Spleen (tissue), 11 donors: ENCODE measurements at regions not wholly inside any gene's neighbourhood (a gene's known extent, or its start where the extent isn't known, plus 50 kb on each side); places are given as distances from the start of the nearest gene placed in this dataset.

Experiments
- DNase-seq: peaks from one replicate; pipeline ENCODE4 v3.0.0-alpha.2; 2020
- H3K27ac ChIP-seq, 8 donors: fragments of 200-600 bp; sonication (generic) in 7 of 8; 1 replicate in 4 of 8; 2 replicates in 4 of 8; pipeline versions ENCODE4 v1.5.0 to v1.8.0; 2016 to 2021; ENCODE audit warnings: inconsistent platforms in 4 of 8, mild to moderate bottlenecking in 4 of 8, moderate library complexity in 1 of 8
- H3K27me3 ChIP-seq, 7 donors: fragments of 200-600 bp; sonication (generic) in 6 of 7; replicated peaks in 1 of 7; 1 replicate in 4 of 7; 2 replicates in 3 of 7; pipeline versions ENCODE4 v1.5.0 to v1.8.0; 2016 to 2021; ENCODE audit warnings: inconsistent platforms in 3 of 7, mild to moderate bottlenecking in 1 of 7
- H3K36me3 ChIP-seq, 6 donors: fragments of 200-600 bp; sonication (generic) in 5 of 6; 1 replicate in 4 of 6; 2 replicates in 2 of 6; pipeline versions ENCODE4 v1.5.0 to v1.8.0; 2016 to 2021; ENCODE audit warnings: inconsistent platforms in 2 of 6
- H3K4me1 ChIP-seq, 6 donors: fragments of 200-600 bp; sonication (generic) in 5 of 6; 1 replicate in 3 of 6; 2 replicates in 3 of 6; pipeline versions ENCODE4 v1.5.0 to v1.8.0; 2016 to 2021; ENCODE audit warnings: inconsistent platforms in 3 of 6
- H3K4me3 ChIP-seq, 8 donors: fragments of 200-600 bp; sonication (generic) in 7 of 8; 1 replicate in 4 of 8; 2 replicates in 4 of 8; pipeline versions ENCODE4 v1.5.0 to v1.8.0; 2016 to 2021; ENCODE audit warnings: inconsistent platforms in 4 of 8, mild to moderate bottlenecking in 4 of 8, moderate library complexity in 2 of 8
- H3K9me3 ChIP-seq, 8 donors: fragments of 200-600 bp; sonication (generic) in 7 of 8; 1 replicate in 4 of 8; 2 replicates in 4 of 8; pipeline versions ENCODE4 v1.5.0 to v1.8.0; 2016 to 2021; ENCODE audit warnings: inconsistent platforms in 4 of 8
- POLR2A ChIP-seq, 3 donors: fragments of 450-650 bp; IDR thresholded peaks; one replicate each; pipeline ENCODE4 v1.5.1; 2017; ENCODE audit warnings: antibody characterized with exemption in 3 of 3, mild to moderate bottlenecking in 1 of 3
- POLR2AphosphoS5 ChIP-seq, 3 donors: sonication (generic); formaldehyde crosslinking; IDR thresholded peaks; one replicate each; pipeline ENCODE4 v1.5.1; 2017; ENCODE audit warnings: antibody characterized with exemption in 3 of 3
- WGBS, 5 donors: extraction: QIAGEN DNeasy Blood & Tissue Kit in 3 of 5; methylation state at CpG; one replicate each; pipeline versions ENCODE4 v1.1.5 to v1.1.7; 2013 to 2018; 5-methylcytosine and 5-hydroxymethylcytosine counted together
- intact Hi-C: fragments of 100-400 bp; cut with DNase I; formaldehyde crosslinking; loops from one replicate; pipeline ENCODE4 v1.15.0; 2023; ENCODE audit warnings: low total_unique reads
- TF ChIP-seq, protein P1 (sequence below), 11 experiments: fragments of 200-600 bp in 7 of 11; fragments of 450-650 bp in 4 of 11; sonication (generic) in 4 of 11; IDR thresholded peaks in 8 of 11; conservative IDR thresholded peaks in 3 of 11; 1 replicate in 7 of 11; 2 replicates in 4 of 11; pipeline versions ENCODE4 v1.4.0 to v1.8.0; 2016 to 2021; ENCODE audit warnings: antibody characterized with exemption in 11 of 11, inconsistent platforms in 4 of 11, mild to moderate bottlenecking in 1 of 11
- donor health status: healthy with polysubstance abuse.
- donor health status: DM: no; HTN: no; CAD: no; lungs with moderate emphysema.
- donor health status: DM: no; HTN: no; CAD: no.
- donor health status: Bipolar disorder and iron deficiency.
- donor health status: healthy.
- donor health status: DM: no; HTN: no; CAD: no.
- donor health status: DM: yes; HTN: yes; CAD: no.

DNA sequence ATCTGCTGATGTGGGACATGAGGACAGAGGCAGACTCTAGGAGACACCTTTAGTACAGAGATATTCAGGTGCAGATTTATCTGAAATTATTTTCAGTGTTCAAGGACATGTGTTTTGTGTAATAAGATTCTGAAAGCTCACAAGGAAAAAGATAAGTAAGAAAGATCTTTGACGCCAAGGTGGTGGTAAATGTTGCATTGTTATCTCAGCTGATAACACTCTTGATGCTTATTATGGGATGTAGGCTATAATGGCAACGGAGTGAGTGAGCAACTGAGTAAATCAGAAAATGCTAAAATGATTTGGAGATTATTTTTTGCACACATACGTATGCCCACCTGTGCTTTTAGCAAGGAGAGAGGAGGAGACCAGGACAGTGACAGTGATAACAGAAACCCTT lies 510.9 kb downstream of the KLF12 start:
- H3K27ac ChIP-seq = no peak overlapping the region
- H3K4me1 ChIP-seq = peaks cover 0 to 13% (median 4%) of the 10 kb centered on the region in 6 donors
- DNase-seq = no peak
- peaks cover 0 to 3% (median 0%) of the 10 kb centered on the region in 7 donors for H3K27me3 ChIP-seq
- H3K9me3 ChIP-seq = no peaks in the 10 kb centered on the region
- intact Hi-C loops = no loop called here
- H3K4me3 ChIP-seq = no peak overlapping the region
- WGBS, 5 donors = 72 to 91% (median 79%) methylated on average over 3 of the region's 3 CpGs
- H3K36me3 ChIP-seq = no peaks in the 10 kb centered on the region
- no peak for TF ChIP-seq POLR2AphosphoS5 (IDR thresholded peaks at IDR 0.05)
- TF ChIP-seq POLR2A (IDR thresholded peaks at IDR 0.05) = no peak
- TF ChIP-seq, protein P1, sequence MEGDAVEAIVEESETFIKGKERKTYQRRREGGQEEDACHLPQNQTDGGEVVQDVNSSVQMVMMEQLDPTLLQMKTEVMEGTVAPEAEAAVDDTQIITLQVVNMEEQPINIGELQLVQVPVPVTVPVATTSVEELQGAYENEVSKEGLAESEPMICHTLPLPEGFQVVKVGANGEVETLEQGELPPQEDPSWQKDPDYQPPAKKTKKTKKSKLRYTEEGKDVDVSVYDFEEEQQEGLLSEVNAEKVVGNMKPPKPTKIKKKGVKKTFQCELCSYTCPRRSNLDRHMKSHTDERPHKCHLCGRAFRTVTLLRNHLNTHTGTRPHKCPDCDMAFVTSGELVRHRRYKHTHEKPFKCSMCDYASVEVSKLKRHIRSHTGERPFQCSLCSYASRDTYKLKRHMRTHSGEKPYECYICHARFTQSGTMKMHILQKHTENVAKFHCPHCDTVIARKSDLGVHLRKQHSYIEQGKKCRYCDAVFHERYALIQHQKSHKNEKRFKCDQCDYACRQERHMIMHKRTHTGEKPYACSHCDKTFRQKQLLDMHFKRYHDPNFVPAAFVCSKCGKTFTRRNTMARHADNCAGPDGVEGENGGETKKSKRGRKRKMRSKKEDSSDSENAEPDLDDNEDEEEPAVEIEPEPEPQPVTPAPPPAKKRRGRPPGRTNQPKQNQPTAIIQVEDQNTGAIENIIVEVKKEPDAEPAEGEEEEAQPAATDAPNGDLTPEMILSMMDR (IDR thresholded peaks at IDR 0.05 in 8 of 11, conservative IDR thresholded peaks at IDR 0.05 in 3 of 11) = no peak

DNA sequence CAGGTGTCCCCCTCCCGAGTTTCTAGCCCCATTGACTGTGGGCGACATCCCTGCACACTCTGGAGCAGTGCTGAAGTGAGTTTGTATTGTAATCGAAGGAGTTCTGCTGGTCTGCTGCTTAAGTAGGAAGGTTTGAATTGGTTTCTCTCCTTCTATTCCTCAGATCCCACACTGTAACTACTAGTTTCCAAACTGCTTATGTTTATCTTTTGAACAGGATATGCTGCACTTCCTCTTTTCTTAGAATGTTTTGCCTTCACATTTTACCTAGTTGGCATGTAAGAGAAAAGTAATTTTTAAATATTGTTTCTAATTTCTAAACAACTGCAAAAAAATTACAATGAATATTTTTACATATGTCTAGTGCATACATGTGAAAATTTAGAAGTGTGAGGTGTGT lies 511.8 kb downstream of the KLF12 start:
- intact Hi-C loops = no loop called here
- no peak for DNase-seq

GRCh38 chr13:73618275-73618865 lies 515.8 kb downstream of the KLF12 start:
- Histone ChIP-seq H3K9me3 (no peaks in the 10 kb centered on the region), H3K27ac (no peak overlapping the region), H3K27me3 (peaks cover 0 to 9% (median 0%) of the 10 kb centered on the region in 7 donors), H3K4me3 (no peak overlapping the region), H3K4me1 (peaks cover 0 to 13% (median 4%) of the 10 kb centered on the region in 6 donors), H3K36me3 (no peaks in the 10 kb centered on the region)
- TF ChIP-seq, protein P1 (IDR thresholded peaks at IDR 0.05 in 8 of 11, conservative IDR thresholded peaks at IDR 0.05 in 3 of 11) = no peak
- TF ChIP-seq POLR2A (IDR thresholded peaks at IDR 0.05) = no peak
- no peak for TF ChIP-seq POLR2AphosphoS5 (IDR thresholded peaks at IDR 0.05)
- intact Hi-C loops = no loop called here
- DNase-seq = no peak
- 46 to 57% (median 55%) methylated on average over 9 of the region's 9 CpGs for WGBS, 5 donors

More for the DNA sequence above, 511.8 kb downstream of the KLF12 start:
- Histone ChIP-seq H3K4me1 (peaks cover 0 to 13% (median 4%) of the 10 kb centered on the region in 6 donors), H3K36me3 (no peaks in the 10 kb centered on the region), H3K27me3 (peaks cover 0 to 9% (median 0%) of the 10 kb centered on the region in 7 donors), H3K9me3 (no peaks in the 10 kb centered on the region), H3K4me3 (no peak overlapping the region), H3K27ac (no peak overlapping the region)
- no peak for TF ChIP-seq POLR2A (IDR thresholded peaks at IDR 0.05)
- TF ChIP-seq, protein P1 (IDR thresholded peaks at IDR 0.05 in 8 of 11, conservative IDR thresholded peaks at IDR 0.05 in 3 of 11) = no peak
- 14 to 45% (median 28%) methylated on average over 3 of the region's 3 CpGs for WGBS, 5 donors

- H3K4me1 ChIP-seq = no peaks in the 10 kb centered on the region
- no peaks in the 10 kb centered on the region for H3K9me3 ChIP-seq
- TF ChIP-seq, protein P1 (IDR thresholded peaks at IDR 0.05 in 8 of 11, conservative IDR thresholded peaks at IDR 0.05 in 3 of 11) = no peak
- TF ChIP-seq POLR2AphosphoS5 (IDR thresholded peaks at IDR 0.05) = no peak
- TF ChIP-seq POLR2A (IDR thresholded peaks at IDR 0.05) = no peak
- WGBS, 5 donors = 56 to 72% (median 62%) methylated on average over 3 of the region's 3 CpGs
- no peak for DNase-seq
- intact Hi-C loops = no loop called here
- no peak overlapping the region for H3K4me3 ChIP-seq
- H3K36me3 ChIP-seq = no peaks in the 10 kb centered on the region
- no peak overlapping the region for H3K27ac ChIP-seq
- H3K27me3 ChIP-seq = peaks cover 0 to 9% (median 0%) of the 10 kb centered on the region in 7 donors
These were observed 517.3 kb downstream of the KLF12 start for GRCh38 chr13:73616861-73617260.
